Epithelial cell of proximal tubule (primary cell): ENCODE measurements at regions not wholly inside any gene's neighbourhood (a gene's known extent, or its start where the extent isn't known, plus 50 kb on each side); places are given as distances from the start of the nearest gene placed in this dataset.
A peak's percentile ranks its signal among the peaks of the same experiment; 100 is the strongest.

ENCODE experiments used
- DNase-seq: peaks from one replicate; pipeline ENCODE4 v3.0.0-alpha.2; 2011; ENCODE audit warnings: low read depth
- H3K4me3 ChIP-seq: 2 replicates; pipeline ENCODE4 v1.5.1; 2011; ENCODE audit warnings: low read depth, mild to moderate bottlenecking, low read length
- TF ChIP-seq, protein P1 (sequence below): conservative IDR thresholded peaks from 2 replicates; pipeline ENCODE4 v1.5.1; 2012; ENCODE audit warnings: low read depth, mild to moderate bottlenecking, low read length

DNA sequence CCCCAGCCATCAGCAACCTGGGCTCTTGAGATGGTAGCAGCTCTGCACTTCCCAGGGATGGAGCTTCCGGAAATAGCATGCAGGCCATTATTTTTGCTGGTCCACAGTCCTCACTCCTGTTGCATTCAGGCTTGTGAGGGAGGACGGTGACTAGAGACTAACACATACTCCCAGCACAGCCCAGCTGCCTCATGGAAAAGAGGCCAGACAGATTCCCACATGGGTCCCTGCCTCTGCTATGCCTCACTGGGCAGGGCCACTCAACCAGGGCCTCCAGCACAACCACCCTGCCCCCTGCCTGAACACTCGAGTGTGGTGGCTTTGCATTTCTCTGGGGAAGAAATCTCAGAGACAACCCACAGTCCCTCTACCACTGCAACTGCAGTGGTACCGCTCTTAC lies 1195.1 kb downstream of the PCDH18 start:
- TF ChIP-seq, protein P1, sequence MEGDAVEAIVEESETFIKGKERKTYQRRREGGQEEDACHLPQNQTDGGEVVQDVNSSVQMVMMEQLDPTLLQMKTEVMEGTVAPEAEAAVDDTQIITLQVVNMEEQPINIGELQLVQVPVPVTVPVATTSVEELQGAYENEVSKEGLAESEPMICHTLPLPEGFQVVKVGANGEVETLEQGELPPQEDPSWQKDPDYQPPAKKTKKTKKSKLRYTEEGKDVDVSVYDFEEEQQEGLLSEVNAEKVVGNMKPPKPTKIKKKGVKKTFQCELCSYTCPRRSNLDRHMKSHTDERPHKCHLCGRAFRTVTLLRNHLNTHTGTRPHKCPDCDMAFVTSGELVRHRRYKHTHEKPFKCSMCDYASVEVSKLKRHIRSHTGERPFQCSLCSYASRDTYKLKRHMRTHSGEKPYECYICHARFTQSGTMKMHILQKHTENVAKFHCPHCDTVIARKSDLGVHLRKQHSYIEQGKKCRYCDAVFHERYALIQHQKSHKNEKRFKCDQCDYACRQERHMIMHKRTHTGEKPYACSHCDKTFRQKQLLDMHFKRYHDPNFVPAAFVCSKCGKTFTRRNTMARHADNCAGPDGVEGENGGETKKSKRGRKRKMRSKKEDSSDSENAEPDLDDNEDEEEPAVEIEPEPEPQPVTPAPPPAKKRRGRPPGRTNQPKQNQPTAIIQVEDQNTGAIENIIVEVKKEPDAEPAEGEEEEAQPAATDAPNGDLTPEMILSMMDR: no peak
- no peak for DNase-seq

DNA sequence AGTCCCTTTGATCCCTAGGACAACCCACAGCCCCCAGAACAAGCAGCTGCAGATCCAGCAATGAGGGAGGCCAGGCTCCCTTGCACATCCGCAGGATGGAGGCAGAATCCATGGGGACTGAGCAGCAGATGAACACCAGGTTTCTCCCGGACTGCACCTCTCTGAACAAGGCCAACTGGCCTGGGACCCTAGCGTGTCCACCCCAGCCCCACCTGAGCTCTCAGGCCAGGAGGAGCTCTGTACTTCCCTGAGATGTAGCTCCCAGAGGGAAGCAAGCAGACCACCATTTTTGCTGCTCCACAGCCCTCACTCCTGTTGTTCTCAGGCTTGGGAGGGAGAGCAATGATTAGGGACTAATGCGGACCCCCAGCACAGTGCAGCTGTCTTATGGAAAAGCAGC lies 1195.8 kb downstream of the PCDH18 start:
- TF ChIP-seq, protein P1: no peak
- DNase-seq: no peak
- H3K4me3 ChIP-seq: no peak overlapping the region

More for the DNA sequence above, 1195.1 kb downstream of the PCDH18 start:
- H3K4me3 ChIP-seq: no peak overlapping the region

DNA sequence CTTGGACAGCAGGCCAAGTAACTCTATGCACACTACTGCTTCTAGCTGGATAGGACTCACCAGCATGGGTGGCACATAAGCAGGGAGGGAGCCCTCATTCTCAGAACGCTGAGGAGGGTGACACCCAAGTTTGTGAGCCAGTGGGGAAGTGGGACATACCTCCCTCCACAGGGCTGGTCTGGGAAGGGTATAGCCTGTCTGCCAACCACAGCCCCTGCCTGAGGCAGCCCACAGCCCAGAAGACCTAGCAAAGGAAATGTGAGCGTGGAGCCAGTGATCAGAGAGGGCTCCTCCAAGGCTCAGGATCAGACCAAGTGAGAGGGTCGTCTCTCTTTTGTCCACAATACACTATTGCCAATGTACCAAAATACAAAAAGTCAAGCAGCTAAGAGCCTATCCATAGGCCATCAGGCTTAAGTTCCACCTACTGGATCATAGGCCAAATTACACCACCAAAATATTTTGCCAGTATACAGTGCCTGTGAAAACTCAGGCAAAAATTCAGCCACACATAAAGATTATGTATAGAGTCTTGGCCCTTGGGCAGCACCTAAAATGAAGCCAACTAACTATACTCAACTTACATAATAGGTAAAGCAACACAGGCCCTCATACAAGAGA lies 1203.1 kb downstream of the PCDH18 start:
- TF ChIP-seq, protein P1: peak; percentile 60
- H3K4me3 ChIP-seq: no peak overlapping the region
- DNase-seq: no peak

DNA sequence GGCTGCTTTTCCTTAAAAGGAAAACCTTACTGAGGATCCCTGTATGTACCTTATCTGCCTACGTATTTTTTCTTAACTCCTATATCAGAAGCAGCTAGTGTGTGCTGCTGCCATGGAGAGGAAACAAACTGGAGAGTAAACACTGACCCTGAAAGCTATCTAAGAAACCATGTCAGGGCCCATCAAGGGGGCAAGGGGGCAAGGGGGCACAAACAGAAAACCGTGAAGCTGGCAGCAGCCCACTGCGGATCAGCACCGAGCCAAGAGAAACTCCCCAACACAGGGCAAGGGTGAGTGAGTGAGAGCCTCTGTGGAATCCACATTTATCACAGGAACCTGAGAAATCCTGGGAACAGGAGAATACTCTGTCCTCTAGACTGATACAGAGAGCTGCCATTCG lies 1204.2 kb downstream of the PCDH18 start:
- no peak for DNase-seq

DNA sequence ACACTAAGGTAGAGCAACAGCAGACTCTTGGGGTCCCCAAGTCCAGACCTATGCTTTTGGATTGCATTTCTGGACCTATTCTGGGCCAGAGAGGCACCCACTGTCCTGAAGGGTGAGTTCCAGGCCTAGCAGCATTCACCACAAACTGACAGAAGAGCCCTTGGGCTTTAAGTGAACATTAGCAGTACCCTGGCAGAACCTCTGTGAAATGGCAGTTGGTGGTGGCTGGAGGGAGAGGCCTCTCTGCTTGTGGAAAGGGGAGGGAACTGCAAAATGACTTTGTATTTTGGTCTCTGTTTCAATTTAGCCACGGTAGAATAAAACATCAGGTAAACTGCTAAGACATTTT lies 1211.9 kb downstream of the PCDH18 start:
- TF ChIP-seq, protein P1: no peak
- DNase-seq: no peak
- no peak overlapping the region for H3K4me3 ChIP-seq

More for the DNA sequence above, 1204.2 kb downstream of the PCDH18 start:
- TF ChIP-seq, protein P1: no peak
- no peak overlapping the region for H3K4me3 ChIP-seq

DNA sequence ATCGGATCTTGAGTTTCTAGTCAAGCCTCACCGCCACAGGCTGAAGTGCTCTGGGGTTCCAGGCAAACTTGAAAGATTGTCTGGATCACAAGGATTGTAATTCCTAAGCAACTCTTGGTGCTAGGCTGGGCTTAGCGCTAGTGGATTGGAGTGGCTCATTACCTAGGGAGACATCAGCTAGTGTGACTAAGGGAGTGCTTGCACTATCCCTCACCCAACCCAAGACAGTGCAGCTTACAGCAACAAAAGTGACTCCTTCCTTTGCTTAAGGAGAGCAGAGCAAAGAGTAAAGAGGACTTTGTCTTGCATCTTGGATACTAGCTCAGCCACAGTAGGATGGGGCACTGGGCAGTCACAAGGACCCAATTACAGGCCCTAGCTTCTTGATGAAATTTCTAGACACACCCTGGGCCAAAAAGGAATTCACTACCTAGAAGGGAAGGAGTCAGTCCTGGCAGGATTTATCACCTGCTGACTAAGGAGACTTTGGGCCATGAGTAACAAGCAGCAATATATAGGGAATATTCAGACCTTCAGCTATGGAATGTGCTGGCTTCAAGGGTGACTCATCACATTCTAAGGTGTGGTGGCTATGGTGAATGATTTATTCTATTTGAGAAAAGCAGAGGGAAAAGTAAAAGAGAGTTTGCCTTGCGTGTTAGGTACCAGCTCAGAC lies 1212.4 kb downstream of the PCDH18 start:
- DNase-seq: peak; percentile 89
- TF ChIP-seq, protein P1: no peak
- H3K4me3 ChIP-seq: no peak overlapping the region

DNA sequence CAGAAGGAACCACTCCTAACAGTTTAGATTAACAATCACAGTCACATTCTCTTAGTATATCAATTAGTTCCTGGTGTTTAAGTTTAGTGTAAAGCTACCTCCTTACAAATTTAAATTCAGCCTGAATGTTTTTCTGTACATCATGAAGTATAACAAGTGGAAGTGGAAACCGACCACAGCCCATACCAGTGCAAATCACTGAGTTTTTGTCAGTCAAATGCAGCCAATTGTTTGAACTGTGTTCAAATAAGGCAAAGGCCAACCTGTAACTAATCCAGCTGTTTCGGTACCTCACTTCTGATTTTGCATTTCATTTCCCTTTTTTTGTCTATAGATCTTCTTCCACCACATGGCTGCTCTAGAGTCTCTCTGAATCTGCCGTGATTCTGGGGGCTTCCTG lies 1215.3 kb downstream of the PCDH18 start:
- TF ChIP-seq, protein P1: no peak
- no peak for DNase-seq

More for the DNA sequence above, 1215.3 kb downstream of the PCDH18 start:
- no peak overlapping the region for H3K4me3 ChIP-seq
